Coronary artery (tissue), 2 donors: ENCODE measurements at regions not wholly inside any gene's neighbourhood (a gene's known extent, or its start where the extent isn't known, plus 50 kb on each side); places are given as distances from the start of the nearest gene placed in this dataset.

Experiments used
- DNase-seq: peaks from one replicate; pipeline ENCODE4 v3.0.0-alpha.2; 2017; ENCODE audit warnings: low spot score
- H3K27ac ChIP-seq, 2 donors: fragments of 200-600 bp; sonication (generic); one replicate each; pipeline ENCODE4 v1.5.1; 2016 to 2019
- H3K4me3 ChIP-seq: fragments of 200-600 bp; sonication (generic); 2 replicates; pipeline ENCODE4 v1.5.1; 2016; ENCODE audit warnings: mild to moderate bottlenecking, moderate library complexity
- CTCF ChIP-seq: fragments of 200-600 bp; sonication (generic); IDR thresholded peaks from one replicate; pipeline ENCODE4 v1.5.1; 2019; ENCODE audit warnings: antibody characterized with exemption

GRCh38 chrX:148229801-148230303, 248.7 kb downstream of the FMR1NB start:
- Histone ChIP-seq H3K4me3 (no peak overlapping the region), H3K27ac (no peak overlapping the region)
- no peak for TF ChIP-seq CTCF
- no peak for DNase-seq

- no peak for TF ChIP-seq CTCF
- Histone ChIP-seq H3K27ac (no peak overlapping the region), H3K4me3 (no peak overlapping the region)
- DNase-seq = no peak
Observed at GRCh38 chrX:148259990-148260389, 240.4 kb upstream of the AFF2 start.

- TF ChIP-seq CTCF = no peak
- H3K27ac ChIP-seq = no peak overlapping the region
- H3K4me3 ChIP-seq = no peak overlapping the region
- no peak for DNase-seq
Observed at GRCh38 chrX:148265829-148266228, 234.6 kb upstream of the AFF2 start.

GRCh38 chrX:148268673-148269072, 231.7 kb upstream of the AFF2 start:
- Histone ChIP-seq H3K4me3 (no peak overlapping the region), H3K27ac (no peak overlapping the region)
- TF ChIP-seq CTCF = no peak
- no peak for DNase-seq

GRCh38 chrX:148269513-148269912, 230.9 kb upstream of the AFF2 start:
- no peak for TF ChIP-seq CTCF
- Histone ChIP-seq H3K27ac (no peak overlapping the region), H3K4me3 (no peak overlapping the region)
- DNase-seq = no peak

- TF ChIP-seq CTCF = no peak
- no peak for DNase-seq
- Histone ChIP-seq H3K27ac (no peak overlapping the region), H3K4me3 (no peak overlapping the region)
Observed at GRCh38 chrX:148270499-148270898, 229.9 kb upstream of the AFF2 start.

GRCh38 chrX:148271263-148271662, 229.2 kb upstream of the AFF2 start:
- DNase-seq = no peak
- no peak overlapping the region for H3K27ac ChIP-seq

More at GRCh38 chrX:148271263-148271662, 229.2 kb upstream of the AFF2 start:
- no peak overlapping the region for H3K4me3 ChIP-seq
- TF ChIP-seq CTCF = no peak
